Activated CD8-positive, alpha-beta T cell treated with anti-CD3 and anti-CD28 coated beads for 36 hours (primary cell): ENCODE measurements at regions not wholly inside any gene's neighbourhood (a gene's known extent, or its start where the extent isn't known, plus 50 kb on each side); places are given as distances from the start of the nearest gene placed in this dataset.
"Not testable (repeated sequence)": the region's sequence is repeated elsewhere in the genome, so short reads cannot be mapped to it uniquely, and the experiment has no call there.

Experiments used
- ATAC-seq: fragments of 200-7000 bp; cut with Tn5 transposase; one replicate; pipeline ENCODE4 v1.10.0; 2021; ENCODE audit warnings: mild to moderate bottlenecking, moderate library complexity
- CTCF ChIA-PET: fragments of 350-600 bp; sonication (Branson Sonifier 250); formaldehyde crosslinking; loops from one replicate; lab custom pipeline; 2021; ENCODE audit warnings: antibody characterized with exemption; lab: Charles Lee
- POLR2A ChIA-PET: fragments of 350-600 bp; sonication (Branson Sonifier 250); formaldehyde crosslinking; loops from one replicate; lab custom pipeline; 2021; ENCODE audit warnings: antibody characterized with exemption; lab: Charles Lee
- DNase-seq: peaks from one replicate; pipeline ENCODE4 v3.0.0-alpha.2; 2020
- H3K27ac Mint-ChIP-seq: one replicate; pipeline ENCODE4 v1.8.0; 2021; ENCODE audit warnings: mild to moderate bottlenecking, mixed read lengths
- H3K27me3 Mint-ChIP-seq: one replicate; pipeline ENCODE4 v1.8.0; 2021; ENCODE audit warnings: mixed read lengths
- H3K36me3 Mint-ChIP-seq: one replicate; pipeline ENCODE4 v1.8.0; 2021; ENCODE audit warnings: low read depth, mixed read lengths
- H3K4me1 Mint-ChIP-seq: one replicate; pipeline ENCODE4 v1.8.0; 2021; ENCODE audit warnings: low read depth, mixed read lengths
- H3K4me3 Mint-ChIP-seq: one replicate; pipeline ENCODE4 v1.8.0; 2021; ENCODE audit warnings: mild to moderate bottlenecking, moderate library complexity, mixed read lengths
- H3K9me3 Mint-ChIP-seq: one replicate; pipeline ENCODE4 v1.8.0; 2021; ENCODE audit warnings: mixed read lengths
- intact Hi-C: fragments of 100-400 bp; cut with micrococcal nuclease; formaldehyde crosslinking; loops from one replicate; pipeline ENCODE4 v1.10.0; 2022
- TF ChIP-seq, protein P1 (sequence below): fragments of 200-600 bp; IDR thresholded peaks from one replicate; pipeline ENCODE4 v1.8.0; 2022; ENCODE audit warnings: antibody characterized with exemption, mild to moderate bottlenecking

- Mint-ChIP-seq H3K36me3 (no peaks in the 10 kb centered on the region), H3K9me3 (peaks cover 9% of the 10 kb centered on the region), H3K4me3 (no peak overlapping the region), H3K4me1 (no peaks in the 10 kb centered on the region), H3K27me3 (peaks cover 1% of the 10 kb centered on the region), H3K27ac (no peak overlapping the region)
- CTCF ChIA-PET = no interaction called here
- TF ChIP-seq, protein P1, sequence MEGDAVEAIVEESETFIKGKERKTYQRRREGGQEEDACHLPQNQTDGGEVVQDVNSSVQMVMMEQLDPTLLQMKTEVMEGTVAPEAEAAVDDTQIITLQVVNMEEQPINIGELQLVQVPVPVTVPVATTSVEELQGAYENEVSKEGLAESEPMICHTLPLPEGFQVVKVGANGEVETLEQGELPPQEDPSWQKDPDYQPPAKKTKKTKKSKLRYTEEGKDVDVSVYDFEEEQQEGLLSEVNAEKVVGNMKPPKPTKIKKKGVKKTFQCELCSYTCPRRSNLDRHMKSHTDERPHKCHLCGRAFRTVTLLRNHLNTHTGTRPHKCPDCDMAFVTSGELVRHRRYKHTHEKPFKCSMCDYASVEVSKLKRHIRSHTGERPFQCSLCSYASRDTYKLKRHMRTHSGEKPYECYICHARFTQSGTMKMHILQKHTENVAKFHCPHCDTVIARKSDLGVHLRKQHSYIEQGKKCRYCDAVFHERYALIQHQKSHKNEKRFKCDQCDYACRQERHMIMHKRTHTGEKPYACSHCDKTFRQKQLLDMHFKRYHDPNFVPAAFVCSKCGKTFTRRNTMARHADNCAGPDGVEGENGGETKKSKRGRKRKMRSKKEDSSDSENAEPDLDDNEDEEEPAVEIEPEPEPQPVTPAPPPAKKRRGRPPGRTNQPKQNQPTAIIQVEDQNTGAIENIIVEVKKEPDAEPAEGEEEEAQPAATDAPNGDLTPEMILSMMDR = no peak
- POLR2A ChIA-PET = no interaction called here
- ATAC-seq (no peak), DNase-seq (no peak)
- intact Hi-C loops = no loop called here
These were observed 87.5 kb upstream of the SIM2 start for GRCh38 chr21:36611379-36611778.

DNA sequence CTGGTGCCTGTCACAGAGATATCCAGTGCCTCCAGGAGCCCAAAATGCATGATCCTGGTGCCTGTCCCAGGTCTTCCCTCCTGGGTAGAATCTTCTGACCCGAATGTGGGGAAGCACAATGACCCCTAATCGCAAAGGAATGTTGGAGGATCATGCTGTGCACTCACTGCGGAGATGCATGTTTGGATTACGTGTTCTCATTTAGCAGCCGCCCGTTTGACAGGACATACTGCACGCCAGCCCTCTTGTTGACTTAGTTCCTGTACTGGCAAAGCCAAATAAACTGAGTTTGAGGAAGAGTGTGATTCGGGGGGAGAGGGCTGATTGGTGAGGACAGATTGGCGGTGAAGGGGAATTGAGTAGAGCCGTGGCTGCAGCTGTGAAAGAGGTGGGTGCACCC lies 85.9 kb upstream of the SIM2 start:
- ChIA-PET POLR2A (interaction anchor here (0.6 kb wide), 1 partner anchor 27 kb away, joined by 3 read pairs; no protein-coding TSS in a partner anchor), CTCF (no interaction called here)
- intact Hi-C loops = no loop called here
- Mint-ChIP-seq H3K27ac (no peak overlapping the region), H3K4me1 (no peaks in the 10 kb centered on the region), H3K27me3 (peaks cover 1% of the 10 kb centered on the region), H3K36me3 (no peaks in the 10 kb centered on the region), H3K4me3 (no peak overlapping the region), H3K9me3 (peaks cover 11% of the 10 kb centered on the region)
- TF ChIP-seq, protein P1 = no peak
- ATAC-seq (no peak), DNase-seq (no peak)

- Mint-ChIP-seq H3K27me3 (peaks cover 1% of the 10 kb centered on the region), H3K27ac (no peak overlapping the region), H3K4me3 (no peak overlapping the region), H3K36me3 (no peaks in the 10 kb centered on the region), H3K9me3 (peaks cover 11% of the 10 kb centered on the region), H3K4me1 (no peaks in the 10 kb centered on the region)
- no peak for DNase-seq
- ChIA-PET CTCF (no interaction called here), POLR2A (no interaction called here)
- TF ChIP-seq, protein P1 = no peak
- intact Hi-C loops = no loop called here
- no peak for ATAC-seq
These were observed 85.4 kb upstream of the SIM2 start for GRCh38 chr21:36613554-36613953.

DNA sequence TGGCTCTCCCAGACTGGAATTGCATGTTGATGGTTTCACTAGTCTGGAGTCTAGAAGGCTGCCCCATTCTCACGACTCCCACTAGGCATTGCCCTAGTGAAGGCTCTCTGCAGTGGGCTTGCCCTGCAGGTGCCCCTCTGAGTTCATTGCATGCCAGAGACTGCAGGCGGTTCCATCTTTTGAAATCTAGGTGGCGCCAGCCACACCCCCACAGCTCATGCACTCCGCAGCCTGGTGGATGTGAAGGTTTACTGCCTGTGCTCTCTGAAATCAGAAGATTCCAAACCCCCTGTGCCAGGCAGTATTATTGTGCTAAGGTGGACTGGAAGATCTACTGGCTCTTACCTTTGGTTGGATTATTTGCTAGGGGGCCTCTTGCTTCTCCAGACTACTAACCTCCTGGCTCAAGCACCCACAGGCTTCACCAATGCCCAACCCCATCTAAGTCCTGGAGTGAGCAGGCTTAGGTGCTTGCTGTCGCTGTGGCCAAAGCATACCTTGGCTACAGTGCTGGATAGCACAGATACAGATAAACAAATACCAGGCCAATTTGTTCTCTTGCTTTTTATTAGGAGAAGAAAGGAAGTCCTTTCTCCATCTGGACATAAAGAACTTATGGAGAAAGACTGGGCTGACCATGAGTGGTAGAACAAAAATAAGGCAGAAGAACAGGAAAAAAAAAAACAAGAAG lies 83.5 kb upstream of the SIM2 start:
- no peaks in the 10 kb centered on the region for H3K4me1 Mint-ChIP-seq
- no peaks in the 10 kb centered on the region for H3K36me3 Mint-ChIP-seq
- TF ChIP-seq, protein P1 = no peak
- ChIA-PET POLR2A (no interaction called here), CTCF (interaction anchor here (1.3 kb wide), 1 partner anchor 15 kb away, joined by 6 read pairs; no protein-coding TSS in a partner anchor)
- no peak overlapping the region for H3K27ac Mint-ChIP-seq
- ATAC-seq (no peak), DNase-seq (no peak)
- H3K27me3 Mint-ChIP-seq = peaks cover 1% of the 10 kb centered on the region
- intact Hi-C loops = no loop called here
- H3K9me3 Mint-ChIP-seq = peaks cover 5% of the 10 kb centered on the region
- H3K4me3 Mint-ChIP-seq = no peak overlapping the region

DNA sequence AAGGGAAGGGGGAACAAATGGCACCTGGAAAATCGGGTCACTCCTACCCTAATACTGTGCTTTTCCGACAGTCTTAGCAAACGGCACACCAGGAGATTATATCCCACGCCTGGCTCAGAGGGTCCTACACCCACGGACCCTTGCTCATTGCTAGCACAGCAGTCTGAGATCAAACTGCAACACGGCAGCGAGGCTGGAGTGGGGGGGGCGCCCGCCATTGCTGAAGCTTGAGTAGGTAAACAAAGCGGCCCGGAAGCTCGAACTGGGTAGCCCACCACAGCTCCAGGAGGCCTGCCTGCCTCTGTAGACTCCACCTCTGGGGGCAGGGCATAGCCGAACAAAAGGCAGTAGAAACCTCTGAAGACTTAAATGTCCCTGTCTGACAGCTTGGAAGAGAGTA lies 82.1 kb upstream of the SIM2 start:
- CTCF ChIA-PET = interaction anchor here (1.0 kb wide), 1 partner anchor 14 kb away, joined by 4 read pairs; no protein-coding TSS in a partner anchor
- POLR2A ChIA-PET, H3K4me1 Mint-ChIP-seq, H3K36me3 Mint-ChIP-seq, DNase-seq, intact Hi-C loops, H3K27me3 Mint-ChIP-seq, H3K4me3 Mint-ChIP-seq, H3K27ac Mint-ChIP-seq, H3K9me3 Mint-ChIP-seq, ATAC-seq: not testable (repeated sequence)

DNA sequence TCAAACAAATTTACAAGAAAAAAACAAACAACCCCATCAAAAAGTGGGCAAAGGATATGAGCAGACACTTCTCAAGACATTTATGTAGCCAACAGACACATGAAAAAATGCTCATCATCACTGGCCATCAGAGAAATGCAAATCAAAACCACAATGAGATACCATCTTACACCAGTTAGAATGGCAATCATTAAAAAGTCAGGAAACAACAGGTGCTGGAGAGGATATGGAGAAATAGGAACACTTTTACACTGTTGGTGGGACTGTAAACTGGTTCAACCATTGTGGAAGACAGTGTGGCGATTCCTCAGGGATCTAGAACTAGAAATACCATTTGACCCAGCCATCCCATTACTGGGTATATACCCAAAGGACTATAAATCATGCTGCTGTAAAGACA lies 77.1 kb upstream of the SIM2 start:
- POLR2A ChIA-PET, intact Hi-C loops, CTCF ChIA-PET: not testable (repeated sequence)

More for the DNA sequence above, 77.1 kb upstream of the SIM2 start:
- not testable (repeated sequence) for H3K36me3 Mint-ChIP-seq, H3K27ac Mint-ChIP-seq, H3K4me3 Mint-ChIP-seq, ATAC-seq, H3K27me3 Mint-ChIP-seq, H3K9me3 Mint-ChIP-seq, DNase-seq, H3K4me1 Mint-ChIP-seq
